ENCODE measurements at regions not wholly inside any gene's neighbourhood (a gene's known extent, or its start where the extent isn't known, plus 50 kb on each side); places are given as distances from the start of the nearest gene placed in this dataset.

DNA sequence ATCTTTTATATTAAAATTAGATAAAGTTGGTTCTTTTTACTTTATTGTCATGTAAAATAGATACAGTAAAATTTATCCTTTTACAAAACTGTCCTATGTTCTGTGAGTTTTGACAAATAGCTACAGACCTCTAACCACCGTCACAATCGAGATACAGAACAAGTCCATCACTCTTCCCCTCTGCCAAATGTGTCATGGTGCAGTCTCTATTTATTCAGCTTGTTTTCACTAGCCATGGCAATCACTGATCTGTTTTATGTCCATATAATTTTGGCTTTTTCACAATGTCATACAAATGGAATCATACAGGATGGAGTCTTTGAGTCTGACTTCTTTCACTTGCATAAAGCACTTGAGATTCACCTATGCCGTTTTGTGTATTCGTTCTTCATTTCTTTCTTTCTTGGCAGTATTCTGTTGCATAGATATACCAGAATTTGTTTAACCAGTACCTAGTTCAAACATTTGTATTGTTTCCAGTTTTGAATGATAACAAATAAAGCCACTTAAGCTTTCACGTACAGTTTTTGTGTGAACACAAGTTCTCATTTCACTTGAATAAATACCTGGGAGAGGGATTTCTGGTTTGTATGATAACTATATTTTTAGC lies 273.2 kb upstream of the MPDZ start:
- TF ChIP-seq, protein P1, sequence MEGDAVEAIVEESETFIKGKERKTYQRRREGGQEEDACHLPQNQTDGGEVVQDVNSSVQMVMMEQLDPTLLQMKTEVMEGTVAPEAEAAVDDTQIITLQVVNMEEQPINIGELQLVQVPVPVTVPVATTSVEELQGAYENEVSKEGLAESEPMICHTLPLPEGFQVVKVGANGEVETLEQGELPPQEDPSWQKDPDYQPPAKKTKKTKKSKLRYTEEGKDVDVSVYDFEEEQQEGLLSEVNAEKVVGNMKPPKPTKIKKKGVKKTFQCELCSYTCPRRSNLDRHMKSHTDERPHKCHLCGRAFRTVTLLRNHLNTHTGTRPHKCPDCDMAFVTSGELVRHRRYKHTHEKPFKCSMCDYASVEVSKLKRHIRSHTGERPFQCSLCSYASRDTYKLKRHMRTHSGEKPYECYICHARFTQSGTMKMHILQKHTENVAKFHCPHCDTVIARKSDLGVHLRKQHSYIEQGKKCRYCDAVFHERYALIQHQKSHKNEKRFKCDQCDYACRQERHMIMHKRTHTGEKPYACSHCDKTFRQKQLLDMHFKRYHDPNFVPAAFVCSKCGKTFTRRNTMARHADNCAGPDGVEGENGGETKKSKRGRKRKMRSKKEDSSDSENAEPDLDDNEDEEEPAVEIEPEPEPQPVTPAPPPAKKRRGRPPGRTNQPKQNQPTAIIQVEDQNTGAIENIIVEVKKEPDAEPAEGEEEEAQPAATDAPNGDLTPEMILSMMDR (IDR thresholded peaks at IDR 0.05; ENCODE audit: low read depth, low read length): no peak
- DNase-seq (ENCODE audit: extremely low read depth, low read depth): no peak

DNA sequence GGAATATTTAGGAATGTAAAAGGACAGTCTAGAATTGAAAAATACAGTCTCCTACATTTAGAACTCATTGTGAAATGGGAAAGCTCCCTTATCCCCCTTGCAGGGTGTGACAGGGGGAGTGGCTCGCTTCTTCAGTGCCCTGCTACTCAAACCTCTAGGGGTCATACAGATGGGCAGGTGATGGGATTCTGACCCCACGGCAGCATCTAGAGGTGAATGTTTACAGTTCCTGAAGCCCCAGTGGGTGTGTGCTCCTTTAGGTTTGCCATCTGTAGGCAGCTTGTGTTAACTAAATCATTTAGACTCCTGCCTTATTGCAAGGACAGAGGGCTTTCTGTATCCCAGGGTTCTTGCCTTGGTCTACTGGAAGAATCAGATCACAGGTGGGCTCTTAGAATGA lies 271.0 kb upstream of the MPDZ start:
- TF ChIP-seq, protein P1 (IDR thresholded peaks at IDR 0.05; ENCODE audit: low read depth, low read length): no peak
- DNase-seq (ENCODE audit: extremely low read depth, low read depth): no peak

DNA sequence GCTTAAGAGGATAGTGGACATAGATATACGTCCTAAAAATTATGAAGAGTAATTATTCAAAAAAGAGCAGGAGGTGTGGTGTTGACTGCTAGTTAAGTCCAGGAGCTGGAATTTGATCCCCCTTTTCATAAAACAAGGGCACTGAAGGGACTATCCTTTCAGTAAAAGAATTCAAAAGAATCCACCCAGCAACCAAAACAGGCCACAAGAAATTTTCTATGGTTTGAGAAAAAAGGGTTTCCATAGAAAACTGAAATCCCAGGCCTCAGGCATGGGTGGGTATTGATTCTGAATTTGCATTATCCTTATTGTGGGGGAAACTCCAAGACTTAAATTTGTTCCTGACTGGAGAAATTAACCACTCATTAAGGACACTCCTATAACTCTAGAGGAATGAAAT lies 269.0 kb upstream of the MPDZ start:
- DNase-seq (ENCODE audit: extremely low read depth, low read depth): no peak
- TF ChIP-seq, protein P1 (IDR thresholded peaks at IDR 0.05; ENCODE audit: low read depth, low read length): no peak

DNA sequence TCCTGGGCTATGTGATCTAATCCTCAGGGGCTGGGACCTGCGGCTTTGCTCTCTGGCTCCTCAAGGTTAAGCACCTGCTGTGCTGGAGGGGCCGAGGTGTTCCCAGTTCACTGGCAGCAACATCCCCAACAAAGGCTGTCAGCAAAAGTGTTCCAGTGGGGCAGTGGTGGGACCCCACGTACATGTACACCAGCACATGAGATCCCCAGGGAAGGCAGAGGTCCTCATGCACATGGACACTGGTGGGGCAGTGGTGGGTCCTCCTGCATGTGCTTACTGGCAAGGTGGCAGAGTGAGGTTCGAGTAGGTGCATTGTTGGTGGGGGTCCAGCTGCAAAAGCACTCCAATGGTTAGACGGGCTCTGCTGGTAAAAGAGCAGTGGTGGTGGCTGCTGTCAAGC lies 255.6 kb upstream of the MPDZ start:
- TF ChIP-seq, protein P1 (IDR thresholded peaks at IDR 0.05; ENCODE audit: low read depth, low read length): no peak

DNA sequence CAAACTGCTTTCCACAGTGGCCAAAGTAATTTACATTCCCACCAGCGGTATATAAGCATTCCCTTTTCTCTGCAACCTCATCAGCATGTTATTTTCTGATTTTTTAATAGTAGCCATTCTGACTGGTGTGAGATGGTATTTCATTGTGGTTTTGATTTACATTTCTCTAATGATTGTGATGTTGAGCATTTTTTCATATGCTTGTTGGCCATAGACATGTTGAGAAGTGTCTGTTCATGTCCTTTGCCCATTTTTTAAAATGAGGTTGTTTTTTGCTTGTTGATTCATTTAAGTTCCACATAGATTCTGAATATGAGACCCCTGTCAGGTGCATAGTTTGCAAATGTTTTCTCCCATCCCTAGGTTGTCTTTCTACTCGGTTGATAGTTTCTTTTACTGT lies 254.5 kb upstream of the MPDZ start:
- no peak for DNase-seq (ENCODE audit: extremely low read depth, low read depth)
- TF ChIP-seq, protein P1 (IDR thresholded peaks at IDR 0.05; ENCODE audit: low read depth, low read length): no peak

More for the DNA sequence above, 255.6 kb upstream of the MPDZ start:
- no peak for DNase-seq (ENCODE audit: extremely low read depth, low read depth)

DNA sequence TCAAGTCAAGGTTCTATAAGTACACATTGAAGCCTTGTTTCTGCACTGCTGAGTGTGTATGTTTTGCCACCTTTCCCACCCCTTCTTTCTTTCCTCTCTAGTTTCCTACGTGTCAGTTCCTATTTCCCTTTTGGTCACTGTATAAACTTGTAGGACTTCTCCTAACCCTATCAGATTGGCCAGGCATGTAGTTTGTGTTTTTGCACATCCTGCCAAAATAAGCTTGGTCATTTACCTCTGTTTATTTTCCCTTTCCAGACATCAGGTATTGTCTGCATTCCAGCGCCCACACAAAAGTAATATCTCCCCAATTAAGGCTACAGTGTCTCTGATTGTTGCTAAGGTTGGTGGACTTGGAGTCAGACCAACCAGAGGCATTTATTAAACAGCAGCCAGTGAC lies 252.9 kb upstream of the MPDZ start:
- TF ChIP-seq, protein P1 (IDR thresholded peaks at IDR 0.05; ENCODE audit: low read depth, low read length): no peak
- DNase-seq (ENCODE audit: extremely low read depth, low read depth): no peak

DNA sequence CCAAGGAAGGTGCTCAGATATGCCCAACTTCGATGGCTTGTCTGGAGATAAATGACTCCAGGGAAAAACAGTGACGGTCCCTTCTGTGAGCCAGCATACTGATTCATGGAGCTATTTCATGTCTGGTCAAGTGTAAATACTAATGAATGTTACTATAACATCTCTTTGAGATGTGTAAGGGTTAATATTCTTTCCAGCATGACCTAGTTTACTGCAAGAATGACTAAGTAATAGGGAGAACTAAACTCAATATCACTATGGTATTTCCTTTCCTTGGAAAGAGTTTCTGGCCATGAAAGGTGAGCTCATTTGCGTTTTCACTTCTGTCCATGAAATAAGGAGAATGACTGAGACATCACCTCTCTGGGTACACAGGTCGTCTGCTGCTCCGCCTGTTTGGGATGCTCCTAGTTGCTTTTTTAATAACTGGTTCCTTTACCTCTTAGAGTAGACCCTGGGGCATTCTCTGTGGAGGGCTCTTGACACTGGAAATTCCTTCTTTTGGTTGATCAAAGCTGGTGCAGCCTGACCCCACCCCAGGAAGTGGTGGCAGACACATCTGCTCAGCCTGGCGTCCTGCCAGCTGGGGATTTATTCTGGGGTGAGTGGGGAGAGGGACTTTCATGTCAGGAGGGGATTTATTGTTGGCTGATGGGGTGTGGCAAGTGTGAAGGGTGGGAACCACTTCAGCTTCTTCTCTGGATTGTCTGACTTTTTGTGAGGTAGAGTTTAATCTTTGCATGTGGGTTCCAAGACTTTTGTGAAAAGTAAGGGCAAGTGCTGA lies 250.0 kb upstream of the MPDZ start:
- no peak for DNase-seq (ENCODE audit: extremely low read depth, low read depth)
- TF ChIP-seq, protein P1 (IDR thresholded peaks at IDR 0.05; ENCODE audit: low read depth, low read length): no peak

All from AG09319 (cell line).